Glutamatergic neuron (in vitro differentiated cells): ENCODE measurements at regions not wholly inside any gene's neighbourhood (a gene's known extent, or its start where the extent isn't known, plus 50 kb on each side); places are given as distances from the start of the nearest gene placed in this dataset.

Experiments used
- DNase-seq: peaks from one replicate; pipeline ENCODE4 v3.0.0; 2022
- H3K27ac Mint-ChIP-seq: one replicate; pipeline ENCODE4 v1.8.0; 2020; ENCODE audit warnings: mild to moderate bottlenecking, mixed read lengths, inconsistent platforms; ENCODE audit not compliant: unreplicated experiment
- H3K27me3 Mint-ChIP-seq: one replicate; pipeline ENCODE4 v1.8.0; 2020; ENCODE audit warnings: mild to moderate bottlenecking, moderate library complexity, mixed read lengths, inconsistent platforms; ENCODE audit not compliant: unreplicated experiment
- H3K36me3 Mint-ChIP-seq: one replicate; pipeline ENCODE4 v1.8.0; 2020; ENCODE audit warnings: mild to moderate bottlenecking, mixed read lengths, inconsistent platforms; ENCODE audit not compliant: unreplicated experiment
- H3K4me1 Mint-ChIP-seq: one replicate; pipeline ENCODE4 v1.8.0; 2020; ENCODE audit warnings: mild to moderate bottlenecking, low read depth, mixed read lengths, inconsistent platforms; ENCODE audit not compliant: unreplicated experiment
- H3K4me3 Mint-ChIP-seq: one replicate; pipeline ENCODE4 v1.8.0; 2020; ENCODE audit warnings: mild to moderate bottlenecking, mixed read lengths, inconsistent platforms; ENCODE audit not compliant: unreplicated experiment
- H3K9me3 Mint-ChIP-seq: one replicate; pipeline ENCODE4 v1.8.0; 2020; ENCODE audit warnings: mild to moderate bottlenecking, moderate library complexity, mixed read lengths, inconsistent platforms; ENCODE audit not compliant: unreplicated experiment
- CTCF ChIP-seq: fragments of 200-600 bp; sonication (generic); IDR thresholded peaks from one replicate; pipeline ENCODE4 v1.5.0; 2021; ENCODE audit not compliant: partially characterized antibody, unreplicated experiment

GRCh38 chr21:22725436-22725835 lies 1727.2 kb downstream of the NCAM2 start:
- Mint-ChIP-seq H3K9me3 (no peaks in the 10 kb centered on the region), H3K27ac (no peak overlapping the region), H3K4me3 (no peak overlapping the region), H3K36me3 (peaks cover 5% of the 10 kb centered on the region), H3K27me3 (no peaks in the 10 kb centered on the region), H3K4me1 (no peaks in the 10 kb centered on the region)
- TF ChIP-seq CTCF = no peak
- DNase-seq = no peak

- DNase-seq = no peak
Observed at GRCh38 chr21:22728091-22728490, 1729.9 kb downstream of the NCAM2 start.

GRCh38 chr21:22743085-22743484 lies 1744.9 kb downstream of the NCAM2 start:
- no peak for TF ChIP-seq CTCF
- Mint-ChIP-seq H3K27me3 (no peaks in the 10 kb centered on the region), H3K4me1 (no peaks in the 10 kb centered on the region), H3K9me3 (no peaks in the 10 kb centered on the region), H3K36me3 (no peaks in the 10 kb centered on the region), H3K4me3 (no peak overlapping the region), H3K27ac (no peak overlapping the region)
- no peak for DNase-seq

More at GRCh38 chr21:22728091-22728490, 1729.9 kb downstream of the NCAM2 start:
- Mint-ChIP-seq H3K4me1 (no peaks in the 10 kb centered on the region), H3K27ac (no peak overlapping the region), H3K36me3 (peaks cover 10% of the 10 kb centered on the region), H3K4me3 (no peak overlapping the region), H3K9me3 (no peaks in the 10 kb centered on the region), H3K27me3 (no peaks in the 10 kb centered on the region)
- TF ChIP-seq CTCF = no peak

GRCh38 chr21:22754746-22755145 lies 1756.5 kb downstream of the NCAM2 start:
- H3K27me3 Mint-ChIP-seq = no peaks in the 10 kb centered on the region
- no peak overlapping the region for H3K27ac Mint-ChIP-seq
- TF ChIP-seq CTCF = no peak
- no peaks in the 10 kb centered on the region for H3K4me1 Mint-ChIP-seq
- no peak for DNase-seq
- no peaks in the 10 kb centered on the region for H3K36me3 Mint-ChIP-seq
- H3K9me3 Mint-ChIP-seq = peaks cover 2% of the 10 kb centered on the region
- H3K4me3 Mint-ChIP-seq = no peak overlapping the region

GRCh38 chr21:22758478-22758877 lies 1760.3 kb downstream of the NCAM2 start:
- no peak for TF ChIP-seq CTCF
- peaks cover 2% of the 10 kb centered on the region for H3K9me3 Mint-ChIP-seq
- H3K4me3 Mint-ChIP-seq = no peak overlapping the region
- no peaks in the 10 kb centered on the region for H3K4me1 Mint-ChIP-seq
- H3K27ac Mint-ChIP-seq = no peak overlapping the region
- no peaks in the 10 kb centered on the region for H3K36me3 Mint-ChIP-seq
- no peaks in the 10 kb centered on the region for H3K27me3 Mint-ChIP-seq
- no peak for DNase-seq
